Heart right ventricle (tissue), 16 donors: ENCODE measurements at regions not wholly inside any gene's neighbourhood (a gene's known extent, or its start where the extent isn't known, plus 50 kb on each side); places are given as distances from the start of the nearest gene placed in this dataset.
A peak's percentile ranks its signal among the peaks of the same experiment; 100 is the strongest.

Experiments
- ATAC-seq, 8 donors: fragments of 200-7000 bp; cut with Tn5 transposase; one replicate each; pipeline ENCODE4 v1.9.1; 2020; ENCODE audit warnings: mild to moderate bottlenecking in 8 of 8, moderate library complexity in 8 of 8, moderate number of reproducible peaks in 1 of 8
- DNase-seq, 2 donors: peaks; one replicate each; pipeline ENCODE4 v3.0.0-alpha.2; 2020
- H3K27ac ChIP-seq, 10 donors: fragments of 200-600 bp; sonication (generic) in 2 of 10; one replicate each; pipeline versions ENCODE4 v1.5.0 to v1.8.0; 2020 to 2022; ENCODE audit warnings: mild to moderate bottlenecking in 3 of 10
- H3K27me3 ChIP-seq, 7 donors: fragments of 200-600 bp; one replicate each; pipeline ENCODE4 v1.8.0; 2021 to 2022; ENCODE audit warnings: mild to moderate bottlenecking in 2 of 7
- H3K36me3 ChIP-seq, 9 donors: fragments of 200-600 bp; sonication (generic) in 1 of 9; one replicate each; pipeline versions ENCODE4 v1.5.0 to v1.8.0; 2020 to 2022; ENCODE audit warnings: mild to moderate bottlenecking in 2 of 9
- H3K4me1 ChIP-seq, 9 donors: fragments of 200-600 bp; sonication (generic) in 1 of 9; one replicate each; pipeline versions ENCODE4 v1.5.0 to v1.8.0; 2020 to 2022; ENCODE audit warnings: mild to moderate bottlenecking in 4 of 9
- H3K4me3 ChIP-seq, 10 donors: fragments of 200-600 bp; sonication (generic) in 2 of 10; one replicate each; pipeline versions ENCODE4 v1.5.0 to v1.8.0; 2020 to 2022; ENCODE audit warnings: mild to moderate bottlenecking in 7 of 10, moderate library complexity in 2 of 10
- H3K9me3 ChIP-seq, 11 donors: fragments of 200-600 bp in 10 of 11; sonication (generic) in 2 of 11; one replicate each; pipeline versions ENCODE4 v1.5.0 to v1.8.0; 2013 to 2022; ENCODE audit warnings: mild to moderate bottlenecking in 2 of 11, control low read depth in 1 of 11, moderate library complexity in 1 of 11
- WGBS, 2 donors: extraction: QIAGEN DNeasy Blood & Tissue Kit; methylation state at CpG; one replicate each; pipeline ENCODE4 v1.1.7; 2013; ENCODE audit warnings: inconsistent platforms in 1 of 2; 5-methylcytosine and 5-hydroxymethylcytosine counted together
- intact Hi-C, 10 donors: fragments of 100-400 bp; cut with DNase I; formaldehyde crosslinking; loops; one replicate each; pipeline versions ENCODE4 v1.11.1 to v1.14.2; 2022
- TF ChIP-seq, protein P1 (sequence below), 9 donors: fragments of 200-600 bp; sonication (generic) in 2 of 9; IDR thresholded peaks; one replicate each; pipeline versions ENCODE4 v1.5.0 to v1.8.0; 2021 to 2022; ENCODE audit warnings: antibody characterized with exemption in 9 of 9, mild to moderate bottlenecking in 5 of 9, moderate library complexity in 1 of 9
- donor health status: Arrhythmogenic right ventricular cardiomyopathy.
- donor health status: ischemic (EF 13 %, LVEDD 7.1; RV severe dilation, severe dysfunction).
- donor health status: healthy with polysubstance abuse.
- donor health status: DM: no; HTN: yes; CAD: no.
- donor health status: DM: no; HTN: no; CAD: no.
- donor health status: ischemic (EF 25% LVEDD 6.9; RV normal size, moderate dysfunction).
- donor health status: ischemic (EF 25% LVEDD 5.7; RV mildly dilated, moderate dysfunction).
- donor health status: healthy.
- donor health status: DM: yes; HTN: yes; CAD: no.
- donor health status: Ischemic cardiomyopathy.
- donor health status: ischemic (EF 35%, LVEDD 5.7; RV mildly dilated, moderate dysfunction).
- donor health status: nonischemic (EF 11% LVEDD 7.7; RV severe dilation, severe dysfunction).
- donor health status: DM: yes; HTN: yes; CAD: no.
- donor health status: PGD.
- donor health status: ischemic (EF 29% LVEDD 5.4; RV normal size, mild dysfunction).
- donor health status: nonischemic (EF 23%, LVEDD 6.1; RV moderate dilation, normal function).

- H3K27me3 ChIP-seq, result no peaks in the 10 kb centered on the region
- DNase-seq, result no peak
- H3K4me1 ChIP-seq, result peaks cover 0 to 45% (median 19%) of the 10 kb centered on the region in 9 donors
- TF ChIP-seq, protein P1, sequence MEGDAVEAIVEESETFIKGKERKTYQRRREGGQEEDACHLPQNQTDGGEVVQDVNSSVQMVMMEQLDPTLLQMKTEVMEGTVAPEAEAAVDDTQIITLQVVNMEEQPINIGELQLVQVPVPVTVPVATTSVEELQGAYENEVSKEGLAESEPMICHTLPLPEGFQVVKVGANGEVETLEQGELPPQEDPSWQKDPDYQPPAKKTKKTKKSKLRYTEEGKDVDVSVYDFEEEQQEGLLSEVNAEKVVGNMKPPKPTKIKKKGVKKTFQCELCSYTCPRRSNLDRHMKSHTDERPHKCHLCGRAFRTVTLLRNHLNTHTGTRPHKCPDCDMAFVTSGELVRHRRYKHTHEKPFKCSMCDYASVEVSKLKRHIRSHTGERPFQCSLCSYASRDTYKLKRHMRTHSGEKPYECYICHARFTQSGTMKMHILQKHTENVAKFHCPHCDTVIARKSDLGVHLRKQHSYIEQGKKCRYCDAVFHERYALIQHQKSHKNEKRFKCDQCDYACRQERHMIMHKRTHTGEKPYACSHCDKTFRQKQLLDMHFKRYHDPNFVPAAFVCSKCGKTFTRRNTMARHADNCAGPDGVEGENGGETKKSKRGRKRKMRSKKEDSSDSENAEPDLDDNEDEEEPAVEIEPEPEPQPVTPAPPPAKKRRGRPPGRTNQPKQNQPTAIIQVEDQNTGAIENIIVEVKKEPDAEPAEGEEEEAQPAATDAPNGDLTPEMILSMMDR (IDR thresholded peaks at IDR 0.05), result no peak
- no peaks in the 10 kb centered on the region for H3K9me3 ChIP-seq
- intact Hi-C loops, result loop anchor here in 4 of 10 donors (5.0 to 10.0 kb wide), 5 partner anchors 38 to 299 kb away; no protein-coding TSS in a partner anchor
- 93 to 97% methylated on average over 7 of the region's 7 CpGs for WGBS, 2 donors
- no peaks in the 10 kb centered on the region for H3K36me3 ChIP-seq
- no peak overlapping the region for H3K27ac ChIP-seq
- ATAC-seq, result no peak
- H3K4me3 ChIP-seq, result no peak overlapping the region
Observed at GRCh38 chr20:53874104-53874503, 196.3 kb downstream of the BCAS1 start.

DNA sequence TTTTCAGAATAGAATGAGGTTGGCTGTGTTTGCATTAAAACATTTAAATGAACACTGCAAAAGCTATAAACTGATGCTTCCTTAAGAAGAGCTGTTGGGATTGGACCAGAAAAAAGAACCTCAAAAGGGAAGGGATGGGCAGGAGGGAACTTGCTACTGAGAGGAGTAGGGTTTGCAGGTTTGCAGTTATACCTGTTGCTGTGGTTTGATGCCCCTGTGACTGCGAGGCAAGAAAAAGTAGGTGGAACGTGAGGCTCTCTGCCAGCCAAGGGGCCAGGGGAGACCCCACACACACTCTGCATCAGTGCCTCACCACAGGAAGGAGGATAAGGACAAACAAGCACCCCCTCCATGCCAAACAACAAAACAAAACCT is 197.2 kb downstream of the BCAS1 start:
- intact Hi-C loops, result loop anchor here in 4 of 10 donors (5.0 to 10.0 kb wide), 5 partner anchors 39 to 298 kb away; no protein-coding TSS in a partner anchor
- Histone ChIP-seq H3K4me1 (peaks cover 0 to 39% (median 13%) of the 10 kb centered on the region in 9 donors), H3K27me3 (no peaks in the 10 kb centered on the region), H3K9me3 (no peaks in the 10 kb centered on the region), H3K36me3 (no peaks in the 10 kb centered on the region), H3K4me3 (peak overlapping the region in 1 of 10 donors; percentile 18), H3K27ac (peak overlapping the region in 1 of 10 donors; percentile 61)
- ATAC-seq (no peak), DNase-seq (no peak)
- 79 to 91% methylated on average over 2 of the region's 2 CpGs for WGBS, 2 donors
- TF ChIP-seq, protein P1 (IDR thresholded peaks at IDR 0.05), result no peak

- H3K4me3 ChIP-seq, result peak overlapping the region in 1 of 10 donors; percentile 18
- ATAC-seq, result peak in 4 of 8 donors; percentile 26 to 52 (median 40)
- H3K27me3 ChIP-seq, result no peaks in the 10 kb centered on the region
- intact Hi-C loops, result loop anchor here in 4 of 10 donors (5.0 to 10.0 kb wide), 5 partner anchors 40 to 298 kb away; no protein-coding TSS in a partner anchor
- H3K4me1 ChIP-seq, result peaks cover 0 to 43% (median 18%) of the 10 kb centered on the region in 9 donors
- no peaks in the 10 kb centered on the region for H3K9me3 ChIP-seq
- TF ChIP-seq, protein P1 (IDR thresholded peaks at IDR 0.05), result no peak
- 46 to 50% methylated on average over 10 of the region's 10 CpGs for WGBS, 2 donors
- no peak for DNase-seq
- no peaks in the 10 kb centered on the region for H3K36me3 ChIP-seq
- H3K27ac ChIP-seq, result peak overlapping the region in 4 of 10 donors; percentile 14 to 61 (median 47)
Observed at GRCh38 chr20:53872561-53873229, 197.7 kb downstream of the BCAS1 start.

DNA sequence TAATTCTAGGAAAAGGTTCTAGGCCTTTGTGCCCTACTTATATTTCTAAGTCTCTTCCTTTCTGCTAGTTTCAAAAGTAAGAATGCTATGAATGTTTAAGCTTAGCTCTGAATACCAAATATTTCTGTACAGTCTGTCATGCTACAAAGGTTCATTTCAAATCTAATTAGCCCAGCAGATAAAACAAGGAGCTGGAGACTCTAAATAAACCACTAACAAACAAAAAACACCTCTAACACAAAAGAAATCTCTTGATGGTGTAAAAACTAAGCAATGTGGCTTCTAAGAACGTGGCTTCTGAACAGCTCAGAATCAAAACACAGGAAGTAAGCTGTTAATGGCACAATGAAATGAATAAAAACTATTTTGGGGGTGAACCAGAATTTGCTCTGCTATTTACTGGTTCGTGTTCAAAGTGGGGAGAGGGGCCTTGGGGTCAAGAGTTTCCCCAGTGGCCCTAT is 198.3 kb downstream of the BCAS1 start:
- no peak overlapping the region for H3K4me3 ChIP-seq
- 34 to 41% methylated on average over 2 of the region's 2 CpGs for WGBS, 2 donors
- no peaks in the 10 kb centered on the region for H3K27me3 ChIP-seq
- no peaks in the 10 kb centered on the region for H3K9me3 ChIP-seq
- TF ChIP-seq, protein P1 (IDR thresholded peaks at IDR 0.05), result no peak
- H3K27ac ChIP-seq, result peak overlapping the region in 4 of 10 donors; percentile 14 to 61 (median 47)
- ATAC-seq (no peak), DNase-seq (no peak)
- peaks cover 0 to 49% (median 21%) of the 10 kb centered on the region in 9 donors for H3K4me1 ChIP-seq
- H3K36me3 ChIP-seq, result no peaks in the 10 kb centered on the region
- intact Hi-C loops, result loop anchor here in 4 of 10 donors (5.0 to 10.0 kb wide), 5 partner anchors 40 to 297 kb away; no protein-coding TSS in a partner anchor
